SK-N-SH treated with all-trans-retinoic acid at 6 μM for 48 hours (cell line): ENCODE measurements at regions not wholly inside any gene's neighbourhood (a gene's known extent, or its start where the extent isn't known, plus 50 kb on each side); places are given as distances from the start of the nearest gene placed in this dataset.

Source experiments
- ATAC-seq: fragments of 200-7000 bp; cut with Tn5 transposase; 3 replicates; pipeline ENCODE4 v1.9.1; 2020; ENCODE audit warnings: mild to moderate bottlenecking, moderate library complexity
- ARNTL ChIP-seq: fragments of 450-650 bp; formaldehyde crosslinking; IDR thresholded peaks from 2 replicates; pipeline ENCODE4 v1.5.0; 2020; ENCODE audit warnings: low read depth, mild to moderate bottlenecking, moderate library complexity, borderline replicate concordance
- BACH2 ChIP-seq: fragments of 250-450 bp; sonication (Bioruptor Pico); IDR thresholded peaks from 2 replicates; pipeline ENCODE4 v1.9.0; 2021; ENCODE audit warnings: mild to moderate bottlenecking, borderline replicate concordance
- CSDC2 ChIP-seq: fragments of 250-450 bp; sonication (Bioruptor Pico); IDR thresholded peaks from 2 replicates; pipeline ENCODE4 v1.5.0; 2020; ENCODE audit warnings: mild to moderate bottlenecking, moderate library complexity
- ESRRG ChIP-seq: fragments of 250-450 bp; sonication (Bioruptor Pico); IDR thresholded peaks from 2 replicates; pipeline ENCODE4 v1.6.1; 2021; ENCODE audit warnings: mild to moderate bottlenecking
- GLIS3 ChIP-seq: fragments of 250-450 bp; sonication (Bioruptor Pico); IDR thresholded peaks from 2 replicates; pipeline ENCODE4 v1.5.0; 2020; ENCODE audit warnings: mild to moderate bottlenecking, moderate library complexity
- ISL1 ChIP-seq: fragments of 250-450 bp; sonication (Bioruptor Pico); IDR thresholded peaks from 2 replicates; pipeline ENCODE4 v2.1.2; 2022; ENCODE audit warnings: mild to moderate bottlenecking, moderate library complexity
- OSR1 ChIP-seq: fragments of 250-450 bp; sonication (Bioruptor Pico); IDR thresholded peaks from 2 replicates; pipeline ENCODE4 v1.8.0; 2022; ENCODE audit warnings: moderate library complexity, mild to moderate bottlenecking, inconsistent platforms
- PPARA ChIP-seq: fragments of 250-450 bp; sonication (Bioruptor Pico); IDR thresholded peaks from 2 replicates; pipeline ENCODE4 v1.5.0; 2020; ENCODE audit warnings: mild to moderate bottlenecking, borderline replicate concordance
- RARB ChIP-seq: fragments of 250-450 bp; sonication (Bioruptor Pico); IDR thresholded peaks from 2 replicates; pipeline ENCODE4 v1.8.0; 2021; ENCODE audit warnings: mild to moderate bottlenecking, moderate library complexity
- SNAI2 ChIP-seq: fragments of 250-450 bp; sonication (Bioruptor Pico); IDR thresholded peaks from 2 replicates; pipeline ENCODE4 v1.5.0; 2020; ENCODE audit warnings: mild to moderate bottlenecking, moderate library complexity
- TCF4 ChIP-seq: fragments of 250-450 bp; sonication (Bioruptor Pico); IDR thresholded peaks from 2 replicates; pipeline ENCODE4 v1.8.0; 2021; ENCODE audit warnings: mild to moderate bottlenecking, moderate library complexity, borderline replicate concordance
- TSHZ2 ChIP-seq: fragments of 250-450 bp; sonication (Bioruptor Pico); IDR thresholded peaks from 2 replicates; pipeline ENCODE4 v1.5.0; 2020; ENCODE audit warnings: mild to moderate bottlenecking, moderate library complexity
- ZC3H10 ChIP-seq: fragments of 250-450 bp; sonication (Bioruptor Pico); IDR thresholded peaks from 2 replicates; pipeline ENCODE4 v1.5.1; 2021; ENCODE audit warnings: mild to moderate bottlenecking, moderate library complexity
- ZFP3 ChIP-seq: fragments of 250-450 bp; sonication (Bioruptor Pico); IDR thresholded peaks from 2 replicates; pipeline ENCODE4 v1.5.0; 2020; ENCODE audit warnings: mild to moderate bottlenecking, moderate library complexity
- ZNF565 ChIP-seq: fragments of 450-650 bp; formaldehyde crosslinking; conservative IDR thresholded peaks from 2 replicates; pipeline ENCODE4 v1.5.0; 2020; ENCODE audit warnings: low read depth, mild to moderate bottlenecking, moderate library complexity
- ZNF70 ChIP-seq: fragments of 450-650 bp; formaldehyde crosslinking; IDR thresholded peaks from 2 replicates; pipeline ENCODE4 v1.5.0; 2020; ENCODE audit warnings: mild to moderate bottlenecking, moderate library complexity
- ZNF8 ChIP-seq: fragments of 450-650 bp; formaldehyde crosslinking; IDR thresholded peaks from 2 replicates; pipeline ENCODE4 v1.5.0; 2020; ENCODE audit warnings: mild to moderate bottlenecking, moderate library complexity
- TF ChIP-seq, protein P1 (sequence below): fragments of 250-450 bp; sonication (Bioruptor Pico); IDR thresholded peaks from 2 replicates; pipeline ENCODE4 v1.8.0; 2021; ENCODE audit warnings: low read depth, mild to moderate bottlenecking, moderate library complexity, borderline replicate concordance
- TF ChIP-seq, protein P2 (sequence below): fragments of 250-450 bp; sonication (Bioruptor Pico); IDR thresholded peaks from 2 replicates; pipeline ENCODE4 v1.8.0; 2020; ENCODE audit warnings: mild to moderate bottlenecking, moderate library complexity, borderline replicate concordance
- TF ChIP-seq, protein P3 (sequence below): fragments of 250-450 bp; sonication (Bioruptor Pico); IDR thresholded peaks from 2 replicates; pipeline ENCODE4 v1.5.1; 2021; ENCODE audit warnings: mild to moderate bottlenecking, moderate library complexity

GRCh38 chr11:32161293-32161692 is 70.4 kb downstream of the RCN1 start:
- TF ChIP-seq TCF4 (CRISPR knock-in tag) (no peak), PPARA (CRISPR knock-in tag) (no peak)
- TF ChIP-seq, protein P1, sequence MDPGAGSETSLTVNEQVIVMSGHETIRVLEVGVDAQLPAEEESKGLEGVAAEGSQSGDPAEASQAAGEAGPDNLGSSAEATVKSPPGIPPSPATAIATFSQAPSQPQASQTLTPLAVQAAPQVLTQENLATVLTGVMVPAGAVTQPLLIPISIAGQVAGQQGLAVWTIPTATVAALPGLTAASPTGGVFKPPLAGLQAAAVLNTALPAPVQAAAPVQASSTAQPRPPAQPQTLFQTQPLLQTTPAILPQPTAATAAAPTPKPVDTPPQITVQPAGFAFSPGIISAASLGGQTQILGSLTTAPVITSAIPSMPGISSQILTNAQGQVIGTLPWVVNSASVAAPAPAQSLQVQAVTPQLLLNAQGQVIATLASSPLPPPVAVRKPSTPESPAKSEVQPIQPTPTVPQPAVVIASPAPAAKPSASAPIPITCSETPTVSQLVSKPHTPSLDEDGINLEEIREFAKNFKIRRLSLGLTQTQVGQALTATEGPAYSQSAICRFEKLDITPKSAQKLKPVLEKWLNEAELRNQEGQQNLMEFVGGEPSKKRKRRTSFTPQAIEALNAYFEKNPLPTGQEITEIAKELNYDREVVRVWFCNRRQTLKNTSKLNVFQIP (CRISPR knock-in tag), result no peak
- no peak for ATAC-seq

DNA sequence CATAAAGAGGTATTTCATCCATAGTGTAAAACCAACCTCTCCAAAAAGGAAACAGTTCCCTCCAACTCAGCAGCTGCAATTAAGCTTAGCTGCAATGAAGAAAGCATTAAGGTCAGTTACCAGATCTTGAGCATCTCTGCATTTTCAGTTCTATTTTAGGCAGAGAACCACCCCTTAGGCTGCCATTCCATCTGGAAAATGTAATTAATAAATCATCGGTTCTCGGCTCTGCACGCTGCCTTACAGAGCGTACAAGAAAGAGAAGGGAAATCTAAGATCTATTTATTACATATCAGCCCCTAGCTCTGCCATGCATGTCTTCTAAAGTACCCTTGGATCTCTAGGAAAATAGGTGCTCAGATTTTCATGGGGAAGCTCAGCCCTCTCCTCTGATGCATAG is 71.5 kb downstream of the RCN1 start:
- no peak for ATAC-seq
- TF ChIP-seq SNAI2 (CRISPR knock-in tag) (no peak), ARNTL (no peak), PPARA (CRISPR knock-in tag) (no peak)
- TF ChIP-seq, all 23 proteins: peak for 0

GRCh38 chr11:32162906-32163305 is 72.0 kb downstream of the RCN1 start:
- no peak for TF ChIP-seq ZFP3 (CRISPR knock-in tag)
- no peak for TF ChIP-seq SNAI2 (CRISPR knock-in tag)
- TF ChIP-seq BACH2, result no peak
- TF ChIP-seq TCF4 (CRISPR knock-in tag), result no peak
- no peak for ATAC-seq

DNA sequence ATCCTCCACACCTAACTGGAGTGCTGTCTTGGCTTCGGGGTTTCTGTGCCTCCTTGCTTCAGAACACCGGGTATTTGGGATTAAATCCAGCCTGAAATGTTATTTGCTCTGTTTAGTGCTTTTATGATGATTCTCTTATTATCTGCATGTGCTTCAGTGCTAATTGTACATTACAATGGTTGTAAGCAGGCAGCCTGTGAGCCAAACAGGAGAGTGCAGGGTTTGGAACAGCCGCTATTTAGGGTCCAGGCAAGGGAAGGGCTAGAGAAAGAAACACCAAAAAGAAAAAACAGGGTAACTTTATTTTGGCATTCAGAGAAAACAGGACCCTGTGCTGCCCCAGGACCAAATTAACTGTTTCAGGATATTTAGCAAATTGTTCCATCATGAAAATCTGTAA is 72.7 kb downstream of the RCN1 start:
- no peak for ATAC-seq

More for the DNA sequence above, 72.7 kb downstream of the RCN1 start:
- TF ChIP-seq, protein P2, sequence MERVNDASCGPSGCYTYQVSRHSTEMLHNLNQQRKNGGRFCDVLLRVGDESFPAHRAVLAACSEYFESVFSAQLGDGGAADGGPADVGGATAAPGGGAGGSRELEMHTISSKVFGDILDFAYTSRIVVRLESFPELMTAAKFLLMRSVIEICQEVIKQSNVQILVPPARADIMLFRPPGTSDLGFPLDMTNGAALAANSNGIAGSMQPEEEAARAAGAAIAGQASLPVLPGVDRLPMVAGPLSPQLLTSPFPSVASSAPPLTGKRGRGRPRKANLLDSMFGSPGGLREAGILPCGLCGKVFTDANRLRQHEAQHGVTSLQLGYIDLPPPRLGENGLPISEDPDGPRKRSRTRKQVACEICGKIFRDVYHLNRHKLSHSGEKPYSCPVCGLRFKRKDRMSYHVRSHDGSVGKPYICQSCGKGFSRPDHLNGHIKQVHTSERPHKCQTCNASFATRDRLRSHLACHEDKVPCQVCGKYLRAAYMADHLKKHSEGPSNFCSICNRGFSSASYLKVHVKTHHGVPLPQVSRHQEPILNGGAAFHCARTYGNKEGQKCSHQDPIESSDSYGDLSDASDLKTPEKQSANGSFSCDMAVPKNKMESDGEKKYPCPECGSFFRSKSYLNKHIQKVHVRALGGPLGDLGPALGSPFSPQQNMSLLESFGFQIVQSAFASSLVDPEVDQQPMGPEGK (CRISPR knock-in tag), result no peak
- TF ChIP-seq ZNF565 (CRISPR knock-in tag) (no peak), RARB (CRISPR knock-in tag) (no peak), CSDC2 (CRISPR knock-in tag) (no peak), ZC3H10 (CRISPR knock-in tag) (no peak), SNAI2 (CRISPR knock-in tag) (no peak), ESRRG (CRISPR knock-in tag) (no peak), ZFP3 (CRISPR knock-in tag) (no peak), ZNF8 (CRISPR knock-in tag) (no peak), OSR1 (CRISPR knock-in tag) (no peak), BACH2 (no peak), TSHZ2 (CRISPR knock-in tag) (no peak), GLIS3 (CRISPR knock-in tag) (no peak), ISL1 (CRISPR knock-in tag) (no peak), ARNTL (no peak), ZNF70 (no peak), TCF4 (CRISPR knock-in tag) (no peak), PPARA (CRISPR knock-in tag) (no peak)
- TF ChIP-seq, protein P3, sequence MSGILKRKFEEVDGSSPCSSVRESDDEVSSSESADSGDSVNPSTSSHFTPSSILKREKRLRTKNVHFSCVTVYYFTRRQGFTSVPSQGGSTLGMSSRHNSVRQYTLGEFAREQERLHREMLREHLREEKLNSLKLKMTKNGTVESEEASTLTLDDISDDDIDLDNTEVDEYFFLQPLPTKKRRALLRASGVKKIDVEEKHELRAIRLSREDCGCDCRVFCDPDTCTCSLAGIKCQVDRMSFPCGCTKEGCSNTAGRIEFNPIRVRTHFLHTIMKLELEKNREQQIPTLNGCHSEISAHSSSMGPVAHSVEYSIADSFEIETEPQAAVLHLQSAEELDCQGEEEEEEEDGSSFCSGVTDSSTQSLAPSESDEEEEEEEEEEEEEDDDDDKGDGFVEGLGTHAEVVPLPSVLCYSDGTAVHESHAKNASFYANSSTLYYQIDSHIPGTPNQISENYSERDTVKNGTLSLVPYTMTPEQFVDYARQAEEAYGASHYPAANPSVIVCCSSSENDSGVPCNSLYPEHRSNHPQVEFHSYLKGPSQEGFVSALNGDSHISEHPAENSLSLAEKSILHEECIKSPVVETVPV (CRISPR knock-in tag), result no peak
- TF ChIP-seq, protein P1 (CRISPR knock-in tag), result no peak
- TF ChIP-seq, all 23 proteins: peak for 0
